Erythroblast (primary cell): ENCODE measurements at regions not wholly inside any gene's neighbourhood (a gene's known extent, or its start where the extent isn't known, plus 50 kb on each side); places are given as distances from the start of the nearest gene placed in this dataset.

Experiments
- DNase-seq, 2 experiments: peaks; one replicate each; lab custom pipeline; 2025; lab: John Stamatoyannopoulos, UW
- GATA1 ChIP-seq: IDR thresholded peaks from 2 replicates; pipeline ENCODE4 v1.6.1; 2011; ENCODE audit warnings: low read depth, mild to moderate bottlenecking, control low read depth, low read length, moderate library complexity
- POLR2A ChIP-seq: IDR thresholded peaks from 2 replicates; pipeline ENCODE4 v1.6.1; 2011; ENCODE audit warnings: mild to moderate bottlenecking, low read length

DNA sequence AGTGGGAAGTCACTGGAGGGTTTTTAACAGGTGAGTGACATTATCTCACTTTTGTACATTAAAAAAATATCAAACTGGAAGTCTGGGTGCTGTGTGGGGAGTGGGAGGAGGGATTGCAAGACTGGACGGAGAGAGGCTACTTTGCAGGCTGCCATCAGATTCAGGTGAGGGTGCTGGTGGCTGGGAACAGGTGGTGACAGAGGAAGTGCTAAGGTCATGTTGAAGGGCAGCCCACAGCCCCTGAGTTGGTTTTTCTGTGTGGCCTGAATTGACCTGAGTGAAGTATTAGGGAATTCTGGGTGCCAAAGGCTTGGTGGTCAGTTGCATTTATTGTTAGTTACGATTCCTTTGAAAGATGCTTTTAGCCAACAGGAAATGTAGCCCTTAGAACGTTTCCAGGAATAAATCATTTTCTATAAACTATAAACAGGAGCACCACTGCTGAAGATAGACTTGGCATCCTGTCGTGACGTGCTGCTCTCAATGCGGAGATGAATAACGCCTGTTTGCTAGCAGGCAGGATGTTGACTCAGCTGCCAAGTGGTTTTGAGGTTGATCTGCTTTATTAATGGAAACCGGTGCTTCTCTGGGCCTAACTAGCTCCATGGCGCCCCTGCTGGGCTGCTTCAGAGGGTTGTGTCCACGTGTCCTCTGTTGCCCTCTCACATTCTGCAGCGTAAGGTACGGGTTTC, 707.5 kb upstream of the TMEM132C start:
- DNase-seq: peak; percentile 6 to 7
- TF ChIP-seq GATA1 (no peak), POLR2A (no peak)

GRCh38 chr12:127560041-127560478, 706.9 kb upstream of the TMEM132C start:
- TF ChIP-seq POLR2A: no peak
- TF ChIP-seq GATA1: no peak
- DNase-seq: no peak

GRCh38 chr12:127562816-127563215, 704.2 kb upstream of the TMEM132C start:
- DNase-seq: no peak
- TF ChIP-seq POLR2A (no peak), GATA1 (no peak)

GRCh38 chr12:127565241-127565640, 701.7 kb upstream of the TMEM132C start:
- TF ChIP-seq POLR2A (no peak), GATA1 (no peak)
- no peak for DNase-seq

GRCh38 chr12:127567531-127567930, 699.4 kb upstream of the TMEM132C start:
- DNase-seq: no peak
- no peak for TF ChIP-seq GATA1
- TF ChIP-seq POLR2A: no peak

- no peak for DNase-seq
- TF ChIP-seq GATA1 (no peak), POLR2A (no peak)
Measured at GRCh38 chr12:127570387-127570786, 696.6 kb upstream of the TMEM132C start.

DNA sequence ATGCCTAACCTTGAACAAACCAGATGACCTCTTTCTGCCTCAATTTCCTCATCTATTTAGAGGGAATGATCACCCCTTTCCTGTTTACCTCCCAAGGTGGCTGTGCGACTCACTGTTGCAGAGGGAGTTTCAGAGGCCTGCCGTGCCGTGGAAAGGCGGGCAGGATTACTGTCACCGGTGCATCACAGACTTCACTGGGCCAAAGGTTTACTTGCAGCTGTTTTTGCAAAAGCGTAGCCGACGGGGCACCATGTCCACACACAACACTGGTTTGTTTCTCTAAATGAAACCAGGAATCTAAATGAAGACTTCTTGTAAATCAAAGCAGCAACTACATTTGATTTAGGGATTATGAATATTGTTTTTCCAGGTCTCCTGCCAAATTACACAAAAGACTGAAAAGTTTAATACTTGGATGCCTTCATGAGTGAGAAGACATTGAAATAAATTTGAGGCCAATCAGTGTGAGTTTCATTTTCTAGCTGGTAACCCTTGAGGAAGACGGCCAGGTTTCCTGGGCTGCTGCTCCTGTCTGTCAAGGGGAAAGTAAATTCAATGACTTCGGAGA, 696.1 kb upstream of the TMEM132C start:
- no peak for DNase-seq
- TF ChIP-seq POLR2A: no peak
- no peak for TF ChIP-seq GATA1

- no peak for DNase-seq
- TF ChIP-seq GATA1 (no peak), POLR2A (no peak)
Measured at GRCh38 chr12:127571578-127571977, 695.4 kb upstream of the TMEM132C start.

DNA sequence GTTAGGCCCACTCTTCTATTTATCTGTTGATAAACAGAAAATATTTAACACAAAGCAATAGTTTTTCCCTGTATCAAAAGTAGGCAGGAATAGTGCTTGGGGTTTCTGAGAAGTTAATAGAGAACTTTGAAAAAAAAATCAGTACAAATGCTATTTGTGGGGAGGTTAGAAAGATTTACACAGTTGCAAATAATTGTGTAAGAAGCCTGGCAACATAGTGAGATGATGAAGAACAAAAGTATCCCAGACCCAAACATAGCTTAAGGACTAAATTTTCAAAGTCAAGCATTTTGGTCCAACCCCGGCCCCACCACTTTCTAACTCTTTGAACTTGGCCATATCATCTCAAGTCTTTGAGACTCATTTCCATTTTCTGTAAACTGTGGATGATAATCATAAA, 687.5 kb upstream of the TMEM132C start:
- TF ChIP-seq GATA1 (no peak), POLR2A (no peak)
- DNase-seq: no peak

DNA sequence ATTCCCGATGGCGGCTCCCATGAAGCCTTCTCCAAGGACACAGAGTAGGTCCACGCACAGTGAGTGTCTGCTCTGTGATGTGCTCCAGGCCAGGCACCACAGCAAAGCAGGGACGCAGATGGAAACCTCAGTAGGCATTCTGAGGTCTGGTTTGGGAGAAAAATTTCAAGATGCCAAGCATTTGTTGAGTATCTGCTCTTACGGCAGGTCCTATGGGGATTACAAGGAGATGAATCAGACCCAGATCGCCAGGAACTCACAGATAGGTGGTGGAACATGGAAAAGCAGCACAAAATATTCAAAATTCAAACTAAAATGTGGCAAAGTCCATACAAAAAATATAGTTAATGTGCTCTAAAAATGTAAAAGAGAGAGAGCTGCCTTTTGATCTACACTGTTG, 684.9 kb upstream of the TMEM132C start:
- TF ChIP-seq POLR2A: no peak
- no peak for TF ChIP-seq GATA1

DNA sequence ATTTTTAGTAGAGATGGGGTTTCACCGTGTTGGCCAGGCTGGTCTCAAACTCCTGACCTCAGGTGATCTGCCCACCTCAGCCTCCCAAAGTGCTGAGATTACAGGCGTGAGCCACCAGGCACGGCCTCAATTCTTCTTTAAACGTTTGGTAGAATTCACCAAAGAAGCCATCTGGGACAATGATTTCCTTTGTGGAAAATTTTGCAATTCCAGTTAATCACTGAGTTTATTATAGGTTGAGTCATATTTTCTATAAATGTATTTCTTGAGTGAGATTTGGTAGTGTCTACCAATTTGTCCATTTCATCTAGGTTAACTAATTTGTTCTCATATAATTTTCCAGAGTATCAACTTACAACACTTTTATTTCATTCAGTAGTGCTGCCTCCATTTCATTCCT, 683.9 kb upstream of the TMEM132C start:
- TF ChIP-seq GATA1: no peak
- no peak for DNase-seq

More for the DNA sequence above, 684.9 kb upstream of the TMEM132C start:
- DNase-seq: no peak

DNA sequence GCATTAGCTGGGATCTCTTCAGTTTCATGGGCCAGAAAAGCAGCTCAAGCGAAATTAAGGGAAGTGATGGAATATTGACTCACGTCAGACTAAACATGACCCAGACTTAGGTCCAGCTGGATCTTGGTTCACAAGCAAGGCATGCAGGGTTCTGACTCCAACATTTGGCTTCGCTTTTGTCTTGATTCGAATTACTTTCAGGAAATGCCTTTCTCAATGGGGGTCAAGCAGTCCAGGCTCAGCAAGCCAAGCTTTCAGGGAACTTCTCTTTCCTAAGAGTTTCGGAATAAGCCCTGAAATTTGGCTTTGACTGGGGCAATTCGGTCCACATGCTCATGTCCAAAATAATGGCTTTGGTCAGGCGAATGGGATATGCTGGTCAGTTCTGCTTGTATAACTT, 678.7 kb upstream of the TMEM132C start:
- TF ChIP-seq GATA1: no peak
- no peak for TF ChIP-seq POLR2A
- no peak for DNase-seq

DNA sequence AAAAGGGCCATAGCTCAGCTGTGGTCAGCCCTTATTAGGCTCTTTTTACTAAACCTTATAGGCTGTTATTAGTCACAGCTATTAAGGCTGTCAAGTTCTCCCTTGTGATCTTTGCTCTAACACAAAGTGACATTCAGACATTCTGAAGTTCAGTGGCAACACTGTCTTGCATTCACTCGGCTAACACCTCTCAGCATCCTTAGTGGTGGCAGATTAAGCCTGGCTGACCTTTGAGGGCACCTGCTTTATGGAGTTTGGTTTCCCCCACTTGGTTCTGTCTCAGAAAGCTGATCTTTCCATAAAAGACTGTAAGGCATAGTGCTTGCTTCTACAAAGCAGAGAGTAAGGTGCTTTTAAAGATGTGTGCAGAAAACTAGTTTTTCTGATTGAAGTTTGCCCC, 677.4 kb upstream of the TMEM132C start:
- no peak for TF ChIP-seq GATA1
- no peak for TF ChIP-seq POLR2A
- no peak for DNase-seq

DNA sequence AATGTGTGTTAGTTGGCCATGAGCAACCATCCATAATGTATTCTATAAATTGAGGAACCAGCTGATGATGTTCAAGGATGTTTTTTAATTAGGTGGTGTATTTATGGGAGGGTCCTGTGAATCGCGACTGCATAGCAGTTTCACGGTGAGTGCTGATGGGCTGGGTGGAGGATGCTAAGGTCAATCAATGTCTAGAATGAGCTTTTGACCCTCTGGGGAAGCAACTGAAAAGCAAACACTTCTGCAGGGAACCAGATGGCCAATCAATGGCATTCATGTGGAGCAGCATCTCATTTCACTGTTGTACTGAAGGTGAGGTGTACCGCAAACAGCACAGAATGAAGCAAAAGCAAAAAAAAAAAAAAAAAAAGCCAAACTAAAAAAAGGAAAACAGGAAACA, 676.1 kb upstream of the TMEM132C start:
- TF ChIP-seq POLR2A (no peak), GATA1 (no peak)
- DNase-seq: no peak

DNA sequence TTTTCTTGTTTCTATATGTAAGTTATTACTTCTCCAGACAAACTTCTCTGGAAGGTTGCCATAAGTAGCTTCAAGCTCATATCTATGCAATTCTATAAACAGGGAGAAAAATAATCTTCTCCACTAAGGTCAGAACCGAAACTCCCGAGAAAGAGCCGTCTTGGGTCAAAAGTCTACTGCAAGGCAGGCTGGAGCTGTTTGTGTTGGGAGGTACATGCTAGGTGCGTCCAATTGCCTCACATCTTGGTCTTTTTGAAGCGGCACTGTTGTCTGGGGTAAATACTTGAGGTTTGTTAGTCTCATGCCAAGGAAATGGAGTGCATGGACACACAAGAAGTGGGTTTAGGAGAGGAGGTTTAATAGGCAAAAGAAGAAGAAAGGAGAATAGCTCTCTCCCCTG, 674.7 kb upstream of the TMEM132C start:
- TF ChIP-seq POLR2A: no peak
- no peak for TF ChIP-seq GATA1
- DNase-seq: no peak
